ENCODE measurements at regions not wholly inside any gene's neighbourhood (a gene's known extent, or its start where the extent isn't known, plus 50 kb on each side); places are given as distances from the start of the nearest gene placed in this dataset. TPM values are rescaled to one million over a fixed set of nuclear protein-coding genes. Genes with fewer than 3 reads are reported as not detected.

DNA sequence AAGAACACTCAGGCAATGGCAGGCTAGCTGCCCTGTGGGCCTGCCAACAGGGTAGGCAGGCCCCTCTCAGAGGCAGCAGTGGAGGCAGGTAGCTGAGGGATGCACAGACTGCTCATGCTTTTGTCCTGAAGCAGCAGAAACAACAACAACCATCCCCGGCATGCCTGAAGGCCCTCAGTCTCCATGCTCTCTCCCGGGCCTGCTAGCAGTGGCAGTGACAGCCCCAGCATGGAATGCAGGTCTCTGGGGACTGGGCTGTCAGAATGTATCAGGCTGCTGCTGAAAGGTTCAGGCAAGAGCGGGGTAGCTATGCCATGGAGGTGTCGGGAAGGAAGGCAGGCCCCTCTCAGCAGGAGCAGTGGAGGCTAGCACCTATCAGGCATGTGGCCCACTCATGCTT, 209.8 kb downstream of the KCNJ3 start:
- TF ChIP-seq, protein P1, sequence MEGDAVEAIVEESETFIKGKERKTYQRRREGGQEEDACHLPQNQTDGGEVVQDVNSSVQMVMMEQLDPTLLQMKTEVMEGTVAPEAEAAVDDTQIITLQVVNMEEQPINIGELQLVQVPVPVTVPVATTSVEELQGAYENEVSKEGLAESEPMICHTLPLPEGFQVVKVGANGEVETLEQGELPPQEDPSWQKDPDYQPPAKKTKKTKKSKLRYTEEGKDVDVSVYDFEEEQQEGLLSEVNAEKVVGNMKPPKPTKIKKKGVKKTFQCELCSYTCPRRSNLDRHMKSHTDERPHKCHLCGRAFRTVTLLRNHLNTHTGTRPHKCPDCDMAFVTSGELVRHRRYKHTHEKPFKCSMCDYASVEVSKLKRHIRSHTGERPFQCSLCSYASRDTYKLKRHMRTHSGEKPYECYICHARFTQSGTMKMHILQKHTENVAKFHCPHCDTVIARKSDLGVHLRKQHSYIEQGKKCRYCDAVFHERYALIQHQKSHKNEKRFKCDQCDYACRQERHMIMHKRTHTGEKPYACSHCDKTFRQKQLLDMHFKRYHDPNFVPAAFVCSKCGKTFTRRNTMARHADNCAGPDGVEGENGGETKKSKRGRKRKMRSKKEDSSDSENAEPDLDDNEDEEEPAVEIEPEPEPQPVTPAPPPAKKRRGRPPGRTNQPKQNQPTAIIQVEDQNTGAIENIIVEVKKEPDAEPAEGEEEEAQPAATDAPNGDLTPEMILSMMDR (IDR thresholded peaks at IDR 0.05; ENCODE audit: insufficient read depth, low read length) = no peak
- no peak overlapping the region for H3K4me3 ChIP-seq (ENCODE audit: low read depth, low read length)
- no peak for DNase-seq (ENCODE audit: low read depth)

Small RNA genes lying in the stretch of these regions (small RNA-seq; reads per million reads assigned to genes)
- gene MTCO1P45 (not detected), gene RNU6-1001P (not detected), gene RNU6-546P (not detected)
